ENCODE measurements at regions not wholly inside any gene's neighbourhood (a gene's known extent, or its start where the extent isn't known, plus 50 kb on each side); places are given as distances from the start of the nearest gene placed in this dataset.
A peak's percentile ranks its signal among the peaks of the same experiment; 100 is the strongest.

- H3K36me3 ChIP-seq (ENCODE audit: control insufficient read depth, insufficient read depth, low read length) = no peaks in the 10 kb centered on the region
- H2AFZ ChIP-seq (replicated peaks; ENCODE audit: low read length, poor library complexity) = no peak overlapping the region
- no peak overlapping the region for H3K4me2 ChIP-seq (ENCODE audit: low read depth, low read length)
- H3K9ac ChIP-seq (ENCODE audit: low read depth, low read length) = no peak overlapping the region
- no peak overlapping the region for H2BK120ac ChIP-seq (ENCODE audit: low read depth, low read length)
- DNase-seq = no peak
- intact Hi-C loops (cut with micrococcal nuclease) = no loop called here
- H2BK5ac ChIP-seq (ENCODE audit: low read depth, low read length, poor library complexity, severe bottlenecking) = peak overlapping the region; percentile 33
- no peaks in the 10 kb centered on the region for H3K4me1 ChIP-seq (ENCODE audit: control insufficient read depth, insufficient read depth, low read length)
- H4K5ac ChIP-seq (ENCODE audit: low read depth, low read length) = no peak overlapping the region
- no peak overlapping the region for H3K4me3 ChIP-seq (ENCODE audit: insufficient read depth, low read depth, low read length)
- H4K8ac ChIP-seq (ENCODE audit: low read depth in 2 of 2, low read length in 2 of 2) = no peak overlapping the region
- no peaks in the 10 kb centered on the region for H3K79me1 ChIP-seq (ENCODE audit: low read depth in 1 of 2, low read length in 2 of 2)
- in situ Hi-C loops (cut with MboI; ENCODE audit: low sequenced_read_pairs) = no loop called here
- peaks cover 9% of the 10 kb centered on the region for H3K9me3 ChIP-seq (ENCODE audit: control insufficient read depth, insufficient read depth, low read length)
- no peak overlapping the region for H3K18ac ChIP-seq (ENCODE audit: low read depth, low read length)
- H3K27ac ChIP-seq (ENCODE audit: insufficient read depth, low read length) = no peak overlapping the region
- dilution Hi-C loops (cut with HindIII; ENCODE audit: low sequenced_read_pairs, unreplicated experiment) = no loop called here
- no peak overlapping the region for H2BK15ac ChIP-seq (ENCODE audit: low read depth, low read length)
- H3K56ac ChIP-seq (ENCODE audit: extremely low read depth, insufficient read depth, low read length) = no peak overlapping the region
- H4K20me1 ChIP-seq (ENCODE audit: insufficient read depth, low read length) = no peaks in the 10 kb centered on the region
- H3K4ac ChIP-seq (ENCODE audit: low read depth, low read length) = no peak overlapping the region
- no CpG with 5 or more reads among the region's 4 CpGs for WGBS, 2 experiments (ENCODE audit: extremely low coverage in 2 of 2, insufficient read length in 1 of 2)
- no peak for ATAC-seq (ENCODE audit: low read depth)
- CTCF ChIA-PET = no interaction called here
- H3K23ac ChIP-seq (ENCODE audit: low read depth, low read length) = no peak overlapping the region
- BruUV-seq (replicated peaks) = no TSS peak
- H3K27me3 ChIP-seq (ENCODE audit: control insufficient read depth, insufficient read depth, low read length) = no peaks in the 10 kb centered on the region
- no peak overlapping the region for H2BK20ac ChIP-seq (ENCODE audit: low read depth, low read length)
- H4K91ac ChIP-seq (ENCODE audit: insufficient read depth, low read depth, low read length) = no peak overlapping the region
- no peak overlapping the region for H3K14ac ChIP-seq (replicated peaks; ENCODE audit: low read depth, low read length)
- H2AK9ac ChIP-seq (replicated peaks; ENCODE audit: low read depth, low read length, poor library complexity) = no peak overlapping the region
- POLR2A ChIA-PET (ENCODE audit: unreplicated experiment) = no interaction called here
- H2AK5ac ChIP-seq (ENCODE audit: low read depth, low read length) = no peak overlapping the region
- no peak for TF ChIP-seq CEBPB (IDR thresholded peaks at IDR 0.05; ENCODE audit: low read depth, low read length)
- TF ChIP-seq NFE2L2 (IDR thresholded peaks at IDR 0.05; ENCODE audit: low read depth, low read length) = no peak
- no peaks in the 10 kb centered on the region for H3K9me1 ChIP-seq (ENCODE audit: insufficient read depth, low read length)
Observed at GRCh38 chr16:7158481-7158880, 174.2 kb upstream of the RBFOX1 start.
